Left ventricle myocardium superior (tissue), 1 donor: ENCODE measurements at regions not wholly inside any gene's neighbourhood (a gene's known extent, or its start where the extent isn't known, plus 50 kb on each side); places are given as distances from the start of the nearest gene placed in this dataset.

ENCODE experiments used
- ATAC-seq: fragments of 200-7000 bp; cut with Tn5 transposase; one replicate; pipeline ENCODE4 v1.9.1; 2020; ENCODE audit warnings: mild to moderate bottlenecking, moderate library complexity
- DNase-seq: peaks from one replicate; pipeline ENCODE4 v3.0.0-alpha.2; 2020
- intact Hi-C: fragments of 100-400 bp; cut with micrococcal nuclease; formaldehyde crosslinking; loops from one replicate; pipeline ENCODE4 v1.11.0; 2022
- donor health status: DM: no; HTN: yes; CAD: no; lungs with severe emphysema.

- intact Hi-C loops, result no loop called here
- ATAC-seq (no peak), DNase-seq (no peak)
Measured at GRCh38 chr5:120239086-120239485, 225.0 kb upstream of the PRR16 start.

- DNase-seq, result no peak
- no peak for ATAC-seq
- intact Hi-C loops, result no loop called here
Measured at GRCh38 chr5:120240706-120241105, 223.4 kb upstream of the PRR16 start.

GRCh38 chr5:120241400-120241799, 222.7 kb upstream of the PRR16 start:
- intact Hi-C loops, result no loop called here

GRCh38 chr5:120251898-120252297, 212.2 kb upstream of the PRR16 start:
- ATAC-seq, result peak; percentile 47
- DNase-seq, result no peak
- intact Hi-C loops, result no loop called here

More at GRCh38 chr5:120241400-120241799, 222.7 kb upstream of the PRR16 start:
- ATAC-seq (peak; percentile 32), DNase-seq (no peak)

GRCh38 chr5:120252839-120253238, 211.3 kb upstream of the PRR16 start:
- no peak for ATAC-seq
- intact Hi-C loops, result no loop called here
- DNase-seq, result no peak

- no peak for ATAC-seq
- DNase-seq, result no peak
- intact Hi-C loops, result no loop called here
Measured at GRCh38 chr5:120254385-120254784, 209.7 kb upstream of the PRR16 start.

GRCh38 chr5:120255214-120255613, 208.9 kb upstream of the PRR16 start:
- intact Hi-C loops, result no loop called here
- no peak for ATAC-seq
- no peak for DNase-seq

- ATAC-seq (no peak), DNase-seq (no peak)
- intact Hi-C loops, result no loop called here
Measured at GRCh38 chr5:120256376-120256775, 207.7 kb upstream of the PRR16 start.

- intact Hi-C loops, result no loop called here
- no peak for DNase-seq
- no peak for ATAC-seq
Measured at GRCh38 chr5:120257358-120257971, 206.6 kb upstream of the PRR16 start.

GRCh38 chr5:120258123-120258522, 206.0 kb upstream of the PRR16 start:
- ATAC-seq (peak; percentile 88), DNase-seq (no peak)
- intact Hi-C loops, result no loop called here

- no peak for DNase-seq
- intact Hi-C loops, result no loop called here
Measured at GRCh38 chr5:120260651-120261050, 203.4 kb upstream of the PRR16 start.

GRCh38 chr5:120270498-120270897, 193.6 kb upstream of the PRR16 start:
- ATAC-seq (no peak), DNase-seq (no peak)
- intact Hi-C loops, result no loop called here

More at GRCh38 chr5:120260651-120261050, 203.4 kb upstream of the PRR16 start:
- no peak for ATAC-seq

- ATAC-seq (no peak), DNase-seq (no peak)
Measured at GRCh38 chr5:120293796-120294195, 170.3 kb upstream of the PRR16 start.

GRCh38 chr5:120297616-120298015, 166.5 kb upstream of the PRR16 start:
- intact Hi-C loops, result no loop called here
- ATAC-seq (no peak), DNase-seq (no peak)

More at GRCh38 chr5:120293796-120294195, 170.3 kb upstream of the PRR16 start:
- intact Hi-C loops, result no loop called here

GRCh38 chr5:120298981-120299380, 165.1 kb upstream of the PRR16 start:
- DNase-seq, result no peak
- intact Hi-C loops, result no loop called here
- ATAC-seq, result no peak

- intact Hi-C loops, result no loop called here
- DNase-seq, result no peak
Measured at GRCh38 chr5:120304663-120305062, 159.4 kb upstream of the PRR16 start.

GRCh38 chr5:120306303-120306702, 157.8 kb upstream of the PRR16 start:
- no peak for DNase-seq
- ATAC-seq, result no peak
- intact Hi-C loops, result no loop called here

More at GRCh38 chr5:120304663-120305062, 159.4 kb upstream of the PRR16 start:
- ATAC-seq, result no peak

- intact Hi-C loops, result no loop called here
- no peak for DNase-seq
- ATAC-seq, result no peak
Measured at GRCh38 chr5:120314191-120314590, 149.9 kb upstream of the PRR16 start.

GRCh38 chr5:120320626-120321025, 143.5 kb upstream of the PRR16 start:
- no peak for ATAC-seq
- intact Hi-C loops, result no loop called here
- DNase-seq, result no peak

GRCh38 chr5:120326651-120327050, 137.4 kb upstream of the PRR16 start:
- intact Hi-C loops, result no loop called here
- DNase-seq, result no peak
- no peak for ATAC-seq

GRCh38 chr5:120327180-120327579, 136.9 kb upstream of the PRR16 start:
- DNase-seq, result no peak
- ATAC-seq, result no peak

GRCh38 chr5:120329095-120329494, 135.0 kb upstream of the PRR16 start:
- no peak for ATAC-seq
- intact Hi-C loops, result no loop called here
- DNase-seq, result no peak

More at GRCh38 chr5:120327180-120327579, 136.9 kb upstream of the PRR16 start:
- intact Hi-C loops, result no loop called here
